CD8-positive, alpha-beta memory T cell (primary cell): ENCODE measurements at regions not wholly inside any gene's neighbourhood (a gene's known extent, or its start where the extent isn't known, plus 50 kb on each side); places are given as distances from the start of the nearest gene placed in this dataset.
"Not testable (repeated sequence)": the region's sequence is repeated elsewhere in the genome, so short reads cannot be mapped to it uniquely, and the experiment has no call there.

Experiments
- CTCF ChIA-PET: fragments of 350-600 bp; sonication (Branson Sonifier 250); formaldehyde crosslinking; loops from one replicate; lab custom pipeline; 2021; ENCODE audit warnings: antibody characterized with exemption; lab: Charles Lee
- POLR2A ChIA-PET: fragments of 350-600 bp; sonication (Branson Sonifier 250); formaldehyde crosslinking; loops from one replicate; lab custom pipeline; 2021; ENCODE audit warnings: antibody characterized with exemption; lab: Charles Lee
- DNase-seq, 5 donors: peaks; one replicate each; pipeline versions ENCODE4 v3.0.0 to v3.0.0-alpha.2; 2020 to 2022; ENCODE audit warnings: mixed read lengths in 1 of 5
- H3K27ac ChIP-seq: one replicate; pipeline ENCODE4 v1.7.0; 2013; ENCODE audit warnings: low read depth, mild to moderate bottlenecking, low read length, moderate library complexity
- H3K27me3 ChIP-seq: 2 replicates; pipeline ENCODE4 v1.7.0; 2013; ENCODE audit warnings: low read length, mild to moderate bottlenecking; ENCODE audit not compliant: insufficient read depth, poor library complexity, severe bottlenecking
- H3K36me3 ChIP-seq: 2 replicates; pipeline ENCODE4 v1.7.0; 2013; ENCODE audit warnings: mild to moderate bottlenecking, low read length, moderate library complexity; ENCODE audit not compliant: insufficient read depth
- H3K4me1 ChIP-seq: 2 replicates; pipeline ENCODE4 v1.7.0; 2013; ENCODE audit warnings: mild to moderate bottlenecking, low read length, moderate library complexity; ENCODE audit not compliant: insufficient read depth
- H3K4me3 ChIP-seq: 2 replicates; pipeline ENCODE4 v1.7.0; 2013; ENCODE audit warnings: mild to moderate bottlenecking, low read length
- H3K9me3 ChIP-seq: 2 replicates; pipeline ENCODE4 v1.7.0; 2013; ENCODE audit warnings: mild to moderate bottlenecking, low read length
- H3K27ac Mint-ChIP-seq, 8 donors: one replicate each; pipeline ENCODE4 v1.8.0; 2020 to 2021; ENCODE audit warnings: mixed read lengths in 8 of 8, mild to moderate bottlenecking in 6 of 8, inconsistent platforms in 3 of 8, moderate library complexity in 3 of 8
- H3K27me3 Mint-ChIP-seq, 2 donors: one replicate each; pipeline ENCODE4 v1.8.0; 2020 to 2021; ENCODE audit warnings: mixed read lengths in 2 of 2, mild to moderate bottlenecking in 1 of 2, moderate library complexity in 1 of 2
- H3K36me3 Mint-ChIP-seq, 3 donors: one replicate each; pipeline ENCODE4 v1.8.0; 2020 to 2021; ENCODE audit warnings: mixed read lengths in 3 of 3, inconsistent platforms in 1 of 3, mild to moderate bottlenecking in 1 of 3
- H3K4me1 Mint-ChIP-seq, 3 donors: one replicate each; pipeline ENCODE4 v1.8.0; 2020 to 2021; ENCODE audit warnings: mixed read lengths in 3 of 3, inconsistent platforms in 1 of 3, mild to moderate bottlenecking in 1 of 3
- H3K4me3 Mint-ChIP-seq, 7 donors: one replicate each; pipeline ENCODE4 v1.8.0; 2020 to 2021; ENCODE audit warnings: mixed read lengths in 7 of 7, mild to moderate bottlenecking in 6 of 7, moderate library complexity in 4 of 7, inconsistent platforms in 2 of 7
- H3K9me3 Mint-ChIP-seq, 5 donors: one replicate each; pipeline ENCODE4 v1.8.0; 2020 to 2022; ENCODE audit warnings: mixed read lengths in 5 of 5, mild to moderate bottlenecking in 3 of 5, moderate library complexity in 2 of 5, inconsistent platforms in 1 of 5

GRCh38 chr11:121866754-121867153, 249.3 kb downstream of the BLID start:
- Mint-ChIP-seq H3K9me3 (peaks cover 3 to 27% (median 12%) of the 10 kb centered on the region in 5 donors), H3K4me1 (no peaks in the 10 kb centered on the region), H3K4me3 (no peak overlapping the region), H3K27ac (no peak overlapping the region), H3K36me3 (peaks cover 0 to 6% (median 2%) of the 10 kb centered on the region in 3 donors), H3K27me3 (peaks cover 0 to 5% of the 10 kb centered on the region in 2 donors)
- no peaks in the 10 kb centered on the region for H3K9me3 ChIP-seq
- POLR2A ChIA-PET: no interaction called here
- DNase-seq: no peak
- no peaks in the 10 kb centered on the region for H3K36me3 ChIP-seq
- no peaks in the 10 kb centered on the region for H3K27me3 ChIP-seq
- no peak overlapping the region for H3K27ac ChIP-seq
- CTCF ChIA-PET: no interaction called here
- H3K4me3 ChIP-seq: no peak overlapping the region
- no peaks in the 10 kb centered on the region for H3K4me1 ChIP-seq

- H3K9me3 ChIP-seq: no peaks in the 10 kb centered on the region
- no peak overlapping the region for H3K4me3 Mint-ChIP-seq
- no peak for DNase-seq
- H3K36me3 ChIP-seq: no peaks in the 10 kb centered on the region
- no peaks in the 10 kb centered on the region for H3K36me3 Mint-ChIP-seq
- H3K4me1 Mint-ChIP-seq: no peaks in the 10 kb centered on the region
- peaks cover 5 to 22% (median 16%) of the 10 kb centered on the region in 5 donors for H3K9me3 Mint-ChIP-seq
- no peak overlapping the region for H3K4me3 ChIP-seq
- CTCF ChIA-PET: no interaction called here
- H3K27ac ChIP-seq: no peak overlapping the region
- no peaks in the 10 kb centered on the region for H3K4me1 ChIP-seq
- H3K27me3 Mint-ChIP-seq: peaks cover 0 to 5% of the 10 kb centered on the region in 2 donors
- H3K27ac Mint-ChIP-seq: no peak overlapping the region
- POLR2A ChIA-PET: no interaction called here
- no peaks in the 10 kb centered on the region for H3K27me3 ChIP-seq
Observed at GRCh38 chr11:121864660-121865059, 251.4 kb downstream of the BLID start.

DNA sequence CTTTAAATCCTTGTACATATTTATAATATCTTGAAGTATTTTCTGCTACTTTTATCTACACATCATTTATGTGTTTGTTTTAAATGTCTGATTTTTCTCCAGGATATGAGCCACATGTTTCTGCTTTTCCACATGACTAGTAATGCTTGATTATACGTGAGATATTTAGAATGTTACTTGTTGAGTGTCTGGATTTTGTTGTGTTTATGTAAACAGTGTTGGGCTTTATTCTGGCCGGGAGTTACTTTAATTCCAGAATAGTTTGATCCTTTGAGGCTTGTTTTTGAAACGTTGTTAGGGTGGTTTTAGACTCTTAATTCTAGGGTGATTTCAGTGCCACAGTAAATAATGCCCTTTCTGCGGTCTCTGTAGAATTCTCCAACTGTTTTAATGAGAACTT, 252.9 kb downstream of the BLID start:
- Mint-ChIP-seq H3K36me3 (no peaks in the 10 kb centered on the region), H3K4me3 (no peak overlapping the region), H3K27me3 (peaks cover 0 to 5% of the 10 kb centered on the region in 2 donors), H3K27ac (no peak overlapping the region), H3K9me3 (peaks cover 2 to 20% (median 16%) of the 10 kb centered on the region in 5 donors), H3K4me1 (no peaks in the 10 kb centered on the region)
- POLR2A ChIA-PET: no interaction called here
- CTCF ChIA-PET: no interaction called here
- DNase-seq: no peak
- H3K4me3 ChIP-seq: no peak overlapping the region
- H3K36me3 ChIP-seq: no peaks in the 10 kb centered on the region
- H3K4me1 ChIP-seq: no peaks in the 10 kb centered on the region
- no peaks in the 10 kb centered on the region for H3K9me3 ChIP-seq
- no peak overlapping the region for H3K27ac ChIP-seq
- H3K27me3 ChIP-seq: no peaks in the 10 kb centered on the region

DNA sequence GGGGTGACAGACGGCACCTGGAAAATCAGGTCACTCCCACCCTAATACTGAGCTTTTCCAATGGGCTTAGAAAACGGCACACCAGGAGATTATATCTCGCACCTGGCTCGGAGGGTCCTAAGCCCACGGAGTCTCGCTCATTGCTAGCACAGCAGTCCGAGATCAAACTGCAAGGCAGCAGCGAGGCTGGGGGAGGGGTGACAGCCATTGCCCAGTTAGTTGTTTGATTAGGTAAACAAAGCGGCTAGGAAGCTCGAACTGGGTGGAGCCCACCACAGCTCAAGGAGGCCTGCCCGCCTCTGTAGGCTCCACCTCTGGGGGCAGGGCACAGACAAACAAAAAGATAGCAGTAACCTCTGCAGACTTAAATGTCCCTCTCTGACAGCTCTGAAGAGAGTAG, 260.9 kb downstream of the BLID start:
- H3K27ac ChIP-seq, H3K4me3 ChIP-seq, H3K4me3 Mint-ChIP-seq, POLR2A ChIA-PET, H3K27ac Mint-ChIP-seq, H3K9me3 ChIP-seq, DNase-seq, H3K27me3 ChIP-seq, CTCF ChIA-PET, H3K4me1 ChIP-seq, H3K36me3 ChIP-seq, H3K4me1 Mint-ChIP-seq, H3K27me3 Mint-ChIP-seq: not testable (repeated sequence)
- Mint-ChIP-seq H3K36me3 (peaks cover 0 to 14% (median 0%) of the 10 kb centered on the region in 3 donors), H3K9me3 (peaks cover 10 to 34% (median 17%) of the 10 kb centered on the region in 5 donors)

DNA sequence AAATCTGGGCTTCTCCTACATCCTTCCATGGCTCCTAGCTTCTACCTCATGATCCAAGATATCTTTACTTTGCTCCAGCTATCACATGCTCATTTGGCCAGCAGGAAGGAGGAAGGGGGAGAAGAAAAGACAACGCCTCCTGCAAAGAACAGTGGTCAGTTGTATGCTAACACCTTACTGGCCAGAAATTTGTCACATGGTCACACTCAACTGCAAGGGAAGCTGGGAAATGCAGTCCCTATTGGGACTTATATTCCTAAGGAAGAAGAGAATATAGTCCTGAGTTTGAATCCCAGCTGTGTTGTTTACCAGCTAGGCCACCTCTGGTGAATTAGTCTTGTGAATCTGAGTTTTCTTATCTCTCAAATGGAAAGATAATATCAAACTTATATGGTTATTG, 272.0 kb downstream of the BLID start:
- no peaks in the 10 kb centered on the region for H3K36me3 ChIP-seq
- ChIA-PET POLR2A (no interaction called here), CTCF (no interaction called here)
- H3K4me3 Mint-ChIP-seq: no peak overlapping the region
- H3K4me3 ChIP-seq: no peak overlapping the region
- no peaks in the 10 kb centered on the region for H3K9me3 ChIP-seq
- no peaks in the 10 kb centered on the region for H3K4me1 ChIP-seq
- DNase-seq: no peak
- H3K27me3 Mint-ChIP-seq: peaks cover 0 to 6% of the 10 kb centered on the region in 2 donors
- H3K36me3 Mint-ChIP-seq: peaks cover 0 to 3% (median 0%) of the 10 kb centered on the region in 3 donors
- peaks cover 6 to 46% (median 9%) of the 10 kb centered on the region in 5 donors for H3K9me3 Mint-ChIP-seq
- H3K4me1 Mint-ChIP-seq: no peaks in the 10 kb centered on the region
- no peak overlapping the region for H3K27ac Mint-ChIP-seq
- no peaks in the 10 kb centered on the region for H3K27me3 ChIP-seq
- H3K27ac ChIP-seq: no peak overlapping the region

- DNase-seq: no peak
- peaks cover 0 to 3% (median 0%) of the 10 kb centered on the region in 3 donors for H3K36me3 Mint-ChIP-seq
- H3K9me3 Mint-ChIP-seq: peaks cover 7 to 55% (median 17%) of the 10 kb centered on the region in 5 donors
- no peaks in the 10 kb centered on the region for H3K36me3 ChIP-seq
- ChIA-PET POLR2A (no interaction called here), CTCF (no interaction called here)
- H3K4me1 ChIP-seq: no peaks in the 10 kb centered on the region
- H3K4me1 Mint-ChIP-seq: no peaks in the 10 kb centered on the region
- no peak overlapping the region for H3K4me3 Mint-ChIP-seq
- H3K27me3 ChIP-seq: no peaks in the 10 kb centered on the region
- peaks cover 0 to 6% of the 10 kb centered on the region in 2 donors for H3K27me3 Mint-ChIP-seq
- H3K27ac Mint-ChIP-seq: no peak overlapping the region
- H3K4me3 ChIP-seq: no peak overlapping the region
- H3K9me3 ChIP-seq: no peaks in the 10 kb centered on the region
- H3K27ac ChIP-seq: no peak overlapping the region
Observed at GRCh38 chr11:121842192-121842585, 273.8 kb downstream of the BLID start.

GRCh38 chr11:121841487-121842191, 274.4 kb downstream of the BLID start:
- CTCF ChIA-PET: no interaction called here

DNA sequence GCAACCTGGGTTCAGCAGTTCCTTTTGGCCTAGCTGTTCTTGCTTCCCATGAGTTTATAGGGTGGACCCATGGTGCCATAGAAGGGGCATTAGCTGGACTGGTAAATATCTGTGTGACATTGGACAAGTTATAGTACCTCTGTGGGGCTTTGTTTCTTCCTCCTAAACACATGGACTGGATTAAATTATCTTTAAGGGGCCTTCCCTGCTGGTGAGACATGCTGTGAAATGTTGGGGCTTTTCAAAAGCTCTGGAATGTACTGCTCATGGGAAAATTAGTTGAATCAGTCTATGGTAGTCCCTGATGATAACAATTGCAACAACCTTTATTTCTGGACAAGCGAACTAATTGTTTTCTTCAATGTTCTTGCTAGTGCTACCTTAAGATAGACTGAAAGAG, 276.2 kb downstream of the BLID start:
- H3K4me3 Mint-ChIP-seq: no peak overlapping the region
- H3K9me3 Mint-ChIP-seq: peaks cover 8 to 59% (median 30%) of the 10 kb centered on the region in 5 donors
- Histone ChIP-seq H3K4me3 (no peak overlapping the region), H3K4me1 (no peaks in the 10 kb centered on the region), H3K36me3 (no peaks in the 10 kb centered on the region), H3K27me3 (no peaks in the 10 kb centered on the region), H3K9me3 (no peaks in the 10 kb centered on the region), H3K27ac (no peak overlapping the region)
- H3K4me1 Mint-ChIP-seq: no peaks in the 10 kb centered on the region
- DNase-seq: no peak
- peaks cover 0 to 6% of the 10 kb centered on the region in 2 donors for H3K27me3 Mint-ChIP-seq
- peaks cover 0 to 3% (median 0%) of the 10 kb centered on the region in 3 donors for H3K36me3 Mint-ChIP-seq
- ChIA-PET CTCF (no interaction called here), POLR2A (no interaction called here)
- no peak overlapping the region for H3K27ac Mint-ChIP-seq

More at GRCh38 chr11:121841487-121842191, 274.4 kb downstream of the BLID start:
- no peaks in the 10 kb centered on the region for H3K9me3 ChIP-seq
- no peak overlapping the region for H3K27ac ChIP-seq
- Mint-ChIP-seq H3K27me3 (peaks cover 0 to 6% of the 10 kb centered on the region in 2 donors), H3K27ac (no peak overlapping the region), H3K4me3 (no peak overlapping the region), H3K36me3 (peaks cover 0 to 3% (median 0%) of the 10 kb centered on the region in 3 donors), H3K4me1 (no peaks in the 10 kb centered on the region), H3K9me3 (peaks cover 7 to 59% (median 22%) of the 10 kb centered on the region in 5 donors)
- POLR2A ChIA-PET: no interaction called here
- no peaks in the 10 kb centered on the region for H3K36me3 ChIP-seq
- H3K4me3 ChIP-seq: no peak overlapping the region
- no peaks in the 10 kb centered on the region for H3K27me3 ChIP-seq
- DNase-seq: no peak
- no peaks in the 10 kb centered on the region for H3K4me1 ChIP-seq
